NCI-H774 (cell line): ENCODE measurements at regions not wholly inside any gene's neighbourhood (a gene's known extent, or its start where the extent isn't known, plus 50 kb on each side); places are given as distances from the start of the nearest gene placed in this dataset.

ENCODE experiments used
- DNase-seq: peaks from one replicate; lab custom pipeline; 2025; lab: John Stamatoyannopoulos, UW

- no peak for DNase-seq
Measured at GRCh38 chr16:52235186-52235585, 311.8 kb downstream of the TOX3 start.

- DNase-seq: no peak
Measured at GRCh38 chr16:52234626-52235025, 312.3 kb downstream of the TOX3 start.

- DNase-seq: no peak
Measured at GRCh38 chr16:52229471-52229870, 317.5 kb downstream of the TOX3 start.

GRCh38 chr16:52227851-52228250 is 319.1 kb downstream of the TOX3 start:
- DNase-seq: no peak

- DNase-seq: no peak
Measured at GRCh38 chr16:52212841-52213240, 334.1 kb downstream of the TOX3 start.

GRCh38 chr16:52209227-52209626 is 337.7 kb downstream of the TOX3 start:
- DNase-seq: no peak

- no peak for DNase-seq
Measured at GRCh38 chr16:52203096-52203495, 343.8 kb downstream of the TOX3 start.

- no peak for DNase-seq
Measured at GRCh38 chr16:52193441-52193840, 353.5 kb downstream of the TOX3 start.

- DNase-seq: peak; percentile 78
Measured at GRCh38 chr16:52191531-52192134, 355.3 kb downstream of the TOX3 start.

GRCh38 chr16:52184336-52184735 is 362.6 kb downstream of the TOX3 start:
- no peak for DNase-seq

GRCh38 chr16:52182840-52183239 is 364.1 kb downstream of the TOX3 start:
- DNase-seq: no peak

GRCh38 chr16:52174168-52174567 is 372.8 kb downstream of the TOX3 start:
- DNase-seq: no peak

- no peak for DNase-seq
Measured at GRCh38 chr16:52171481-52171880, 375.5 kb downstream of the TOX3 start.

GRCh38 chr16:52167328-52167727 is 379.6 kb downstream of the TOX3 start:
- no peak for DNase-seq

- no peak for DNase-seq
Measured at GRCh38 chr16:52165961-52166360, 381.0 kb downstream of the TOX3 start.

- DNase-seq: no peak
Measured at GRCh38 chr16:52149003-52149402, 397.9 kb downstream of the TOX3 start.

GRCh38 chr16:52141871-52142270 is 405.1 kb downstream of the TOX3 start:
- no peak for DNase-seq

- no peak for DNase-seq
Measured at GRCh38 chr16:52128361-52128760, 418.6 kb downstream of the TOX3 start.

GRCh38 chr16:52123842-52124241 is 423.1 kb downstream of the TOX3 start:
- no peak for DNase-seq

GRCh38 chr16:52123061-52123839 is 423.7 kb downstream of the TOX3 start:
- no peak for DNase-seq

GRCh38 chr16:52117171-52117570 is 429.8 kb downstream of the TOX3 start:
- DNase-seq: no peak

GRCh38 chr16:52114379-52114778 is 432.6 kb downstream of the TOX3 start:
- DNase-seq: no peak

- no peak for DNase-seq
Measured at GRCh38 chr16:52113533-52114183, 433.3 kb downstream of the TOX3 start.
